ENCODE measurements at regions not wholly inside any gene's neighbourhood (a gene's known extent, or its start where the extent isn't known, plus 50 kb on each side); places are given as distances from the start of the nearest gene placed in this dataset.

DNA sequence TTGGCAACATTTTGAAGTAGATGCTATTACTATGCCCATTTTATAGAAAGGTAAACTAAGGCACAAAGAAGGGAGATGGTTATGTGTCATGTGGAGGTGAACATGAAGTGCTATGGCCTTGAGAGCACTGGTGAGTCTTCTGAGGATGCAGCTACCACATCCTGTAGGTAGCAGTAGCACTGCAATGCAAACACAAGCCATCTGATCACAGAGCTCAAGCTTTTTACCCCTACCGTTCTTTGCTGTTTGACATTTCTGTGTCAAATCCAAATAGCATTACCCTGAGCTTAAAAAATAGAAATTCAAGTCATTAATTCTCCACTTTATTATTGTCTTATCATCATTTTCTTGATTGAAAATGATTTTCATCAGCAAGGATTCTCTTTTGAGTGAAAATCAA lies 382.9 kb downstream of the KCTD12 start:
- no peak for DNase-seq (ENCODE audit: low read depth)
- TF ChIP-seq, protein P1, sequence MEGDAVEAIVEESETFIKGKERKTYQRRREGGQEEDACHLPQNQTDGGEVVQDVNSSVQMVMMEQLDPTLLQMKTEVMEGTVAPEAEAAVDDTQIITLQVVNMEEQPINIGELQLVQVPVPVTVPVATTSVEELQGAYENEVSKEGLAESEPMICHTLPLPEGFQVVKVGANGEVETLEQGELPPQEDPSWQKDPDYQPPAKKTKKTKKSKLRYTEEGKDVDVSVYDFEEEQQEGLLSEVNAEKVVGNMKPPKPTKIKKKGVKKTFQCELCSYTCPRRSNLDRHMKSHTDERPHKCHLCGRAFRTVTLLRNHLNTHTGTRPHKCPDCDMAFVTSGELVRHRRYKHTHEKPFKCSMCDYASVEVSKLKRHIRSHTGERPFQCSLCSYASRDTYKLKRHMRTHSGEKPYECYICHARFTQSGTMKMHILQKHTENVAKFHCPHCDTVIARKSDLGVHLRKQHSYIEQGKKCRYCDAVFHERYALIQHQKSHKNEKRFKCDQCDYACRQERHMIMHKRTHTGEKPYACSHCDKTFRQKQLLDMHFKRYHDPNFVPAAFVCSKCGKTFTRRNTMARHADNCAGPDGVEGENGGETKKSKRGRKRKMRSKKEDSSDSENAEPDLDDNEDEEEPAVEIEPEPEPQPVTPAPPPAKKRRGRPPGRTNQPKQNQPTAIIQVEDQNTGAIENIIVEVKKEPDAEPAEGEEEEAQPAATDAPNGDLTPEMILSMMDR (IDR thresholded peaks at IDR 0.05; ENCODE audit: low read depth, low read length, missing control alignments): no peak
- no peak overlapping the region for H3K4me3 ChIP-seq (ENCODE audit: low read depth, low read length)

GRCh38 chr13:76500894-76501293 lies 385.3 kb downstream of the KCTD12 start:
- no peak overlapping the region for H3K4me3 ChIP-seq (ENCODE audit: low read depth, low read length)
- DNase-seq (ENCODE audit: low read depth): no peak
- TF ChIP-seq, protein P1 (IDR thresholded peaks at IDR 0.05; ENCODE audit: low read depth, low read length, missing control alignments): no peak

GRCh38 chr13:76499891-76500290 lies 386.3 kb downstream of the KCTD12 start:
- TF ChIP-seq, protein P1 (IDR thresholded peaks at IDR 0.05; ENCODE audit: low read depth, low read length, missing control alignments): no peak
- no peak for DNase-seq (ENCODE audit: low read depth)
- no peak overlapping the region for H3K4me3 ChIP-seq (ENCODE audit: low read depth, low read length)

DNA sequence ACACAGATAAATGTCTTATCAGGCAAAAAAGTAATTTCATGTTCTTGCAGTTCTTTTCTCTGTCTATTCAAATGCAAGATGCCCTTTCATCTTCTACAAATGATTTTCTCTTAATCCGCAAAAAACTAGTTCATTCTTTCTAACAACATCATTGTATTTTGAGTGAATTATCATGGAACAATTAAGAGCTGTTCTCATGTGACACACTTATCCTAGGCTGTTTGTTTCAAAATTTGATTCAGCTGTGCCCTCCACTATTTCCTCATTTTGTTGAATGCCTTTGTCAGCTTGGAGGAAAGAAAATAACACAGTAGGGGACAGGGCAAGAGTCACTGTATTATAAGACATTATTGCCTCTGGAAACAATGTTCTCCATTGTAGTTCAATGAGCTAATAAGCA lies 396.9 kb downstream of the KCTD12 start:
- DNase-seq (ENCODE audit: low read depth): no peak
- TF ChIP-seq, protein P1 (IDR thresholded peaks at IDR 0.05; ENCODE audit: low read depth, low read length, missing control alignments): no peak
- H3K4me3 ChIP-seq (ENCODE audit: low read depth, low read length): no peak overlapping the region

DNA sequence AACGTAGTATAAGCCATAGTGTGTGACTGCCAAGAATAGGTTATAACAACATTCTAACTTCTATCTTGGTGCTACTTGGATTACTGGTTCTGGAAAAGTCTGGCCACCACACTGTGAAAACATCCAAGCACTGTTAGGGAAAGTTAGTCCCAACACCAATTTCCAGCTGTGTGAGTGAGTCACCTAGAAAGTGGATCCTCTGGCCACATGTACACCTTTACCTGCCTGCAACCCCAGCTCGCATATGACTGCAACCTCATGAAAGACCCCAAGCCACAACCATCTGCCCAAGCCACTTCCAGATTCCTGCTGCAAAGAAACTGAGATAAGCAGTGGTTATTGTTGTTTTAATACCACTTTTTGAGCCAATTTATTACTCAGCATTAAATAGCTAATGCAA lies 404.5 kb downstream of the KCTD12 start:
- no peak for DNase-seq (ENCODE audit: low read depth)
- H3K4me3 ChIP-seq (ENCODE audit: low read depth, low read length): no peak overlapping the region
- TF ChIP-seq, protein P1 (IDR thresholded peaks at IDR 0.05; ENCODE audit: low read depth, low read length, missing control alignments): no peak

- no peak for DNase-seq (ENCODE audit: low read depth)
- TF ChIP-seq, protein P1 (IDR thresholded peaks at IDR 0.05; ENCODE audit: low read depth, low read length, missing control alignments): no peak
- H3K4me3 ChIP-seq (ENCODE audit: low read depth, low read length): no peak overlapping the region
Observed at GRCh38 chr13:76474966-76475365, 411.2 kb downstream of the KCTD12 start.

DNA sequence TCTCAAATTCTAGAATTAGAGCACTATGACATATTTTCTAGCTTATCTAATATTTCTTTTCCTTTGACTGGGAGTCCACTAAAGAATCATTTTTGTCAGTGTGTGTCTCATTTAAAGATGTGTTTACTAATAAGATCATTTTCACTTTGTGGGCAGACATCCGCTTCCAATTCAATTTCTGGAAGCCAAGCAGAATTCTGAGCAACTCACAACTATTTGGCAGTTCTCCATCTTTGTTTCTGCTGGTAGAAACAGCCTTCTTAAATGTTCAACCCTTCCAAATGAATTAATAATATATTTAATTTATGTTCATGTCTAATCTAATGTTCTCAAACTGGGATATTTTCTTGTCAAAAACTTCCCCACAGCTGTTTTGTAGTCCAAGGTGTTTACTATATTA lies 411.8 kb downstream of the KCTD12 start:
- no peak for DNase-seq (ENCODE audit: low read depth)
- no peak overlapping the region for H3K4me3 ChIP-seq (ENCODE audit: low read depth, low read length)
- TF ChIP-seq, protein P1 (IDR thresholded peaks at IDR 0.05; ENCODE audit: low read depth, low read length, missing control alignments): no peak
